Liver (tissue), 3 donors: ENCODE measurements at regions not wholly inside any gene's neighbourhood (a gene's known extent, or its start where the extent isn't known, plus 50 kb on each side); places are given as distances from the start of the nearest gene placed in this dataset.

ENCODE experiments used
- EGR1 ChIP-seq, 2 donors: IDR thresholded peaks; 2 replicates each; pipeline ENCODE4 v1.6.1; 2016 to 2018; ENCODE audit warnings: antibody characterized with exemption in 2 of 2, low read depth in 2 of 2
- HNF4A ChIP-seq, 2 donors: conservative IDR thresholded peaks; 2 replicates each; pipeline ENCODE4 v1.6.1; 2016; ENCODE audit warnings: antibody characterized with exemption in 2 of 2, mild to moderate bottlenecking in 2 of 2
- JUND ChIP-seq, 2 donors: IDR thresholded peaks; 2 replicates each; pipeline ENCODE4 v1.6.1; 2016; ENCODE audit warnings: antibody characterized with exemption in 2 of 2
- SP1 ChIP-seq: IDR thresholded peaks from 2 replicates; pipeline ENCODE4 v1.6.1; 2018; ENCODE audit warnings: antibody characterized with exemption, mild to moderate bottlenecking
- TAF1 ChIP-seq: conservative IDR thresholded peaks from 2 replicates; pipeline ENCODE4 v1.6.1; 2016; ENCODE audit warnings: antibody characterized with exemption, mild to moderate bottlenecking
- TF ChIP-seq, protein P1 (sequence below): fragments of 150-350 bp; IDR thresholded peaks from 2 replicates; pipeline ENCODE4 v1.5.1; 2017; ENCODE audit warnings: improper control_type of control experiment, low read depth, low read length; ENCODE audit not compliant: missing input control
- TF ChIP-seq, protein P2 (sequence below): IDR thresholded peaks from 2 replicates; pipeline ENCODE4 v1.6.1; 2016; ENCODE audit warnings: antibody characterized with exemption
- TF ChIP-seq, protein P3 (sequence below): IDR thresholded peaks from 2 replicates; pipeline ENCODE4 v1.6.1; 2016; ENCODE audit warnings: antibody characterized with exemption, mild to moderate bottlenecking
- TF ChIP-seq, protein P4 (sequence below): IDR thresholded peaks from 2 replicates; pipeline ENCODE4 v1.6.1; 2016; ENCODE audit warnings: antibody characterized with exemption
- TF ChIP-seq, protein P5 (sequence below): IDR thresholded peaks from 2 replicates; pipeline ENCODE4 v1.6.1; 2016; ENCODE audit warnings: antibody characterized with exemption
- donor health status: healthy.
- donor health status: healthy.

DNA sequence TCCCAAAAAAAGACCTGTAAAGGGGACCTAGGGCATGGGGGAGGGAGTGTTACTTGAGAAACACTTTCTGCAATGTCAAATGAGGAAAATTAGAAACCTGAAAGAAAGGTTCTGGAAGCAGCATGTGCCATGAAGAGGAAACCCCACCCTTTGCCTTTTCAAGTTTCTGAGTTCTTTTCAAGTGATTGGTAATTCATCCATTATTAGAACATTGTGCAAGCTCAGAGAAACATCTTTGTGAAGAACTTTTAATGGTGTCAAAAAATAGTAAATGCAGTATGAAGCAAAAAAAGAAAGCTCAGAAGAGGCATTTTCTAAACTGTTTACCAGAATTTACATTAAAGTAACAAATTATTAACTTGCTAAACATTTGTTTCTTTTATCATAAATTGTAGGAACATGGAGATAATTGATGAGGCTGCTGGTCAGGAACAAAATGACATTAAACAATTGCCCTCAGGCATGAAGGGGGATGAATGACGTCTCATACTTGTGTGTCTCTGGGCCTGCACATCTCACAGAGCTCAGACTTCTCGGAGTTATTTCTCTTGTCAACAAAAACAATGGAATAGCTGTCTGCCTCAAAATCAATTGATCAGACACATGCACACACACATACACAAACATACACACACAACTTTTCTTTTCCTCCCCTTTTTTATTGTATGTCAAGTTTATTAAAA lies 1946.0 kb upstream of the CDH6 start:
- no peak for TF ChIP-seq SP1
- TF ChIP-seq, protein P1, sequence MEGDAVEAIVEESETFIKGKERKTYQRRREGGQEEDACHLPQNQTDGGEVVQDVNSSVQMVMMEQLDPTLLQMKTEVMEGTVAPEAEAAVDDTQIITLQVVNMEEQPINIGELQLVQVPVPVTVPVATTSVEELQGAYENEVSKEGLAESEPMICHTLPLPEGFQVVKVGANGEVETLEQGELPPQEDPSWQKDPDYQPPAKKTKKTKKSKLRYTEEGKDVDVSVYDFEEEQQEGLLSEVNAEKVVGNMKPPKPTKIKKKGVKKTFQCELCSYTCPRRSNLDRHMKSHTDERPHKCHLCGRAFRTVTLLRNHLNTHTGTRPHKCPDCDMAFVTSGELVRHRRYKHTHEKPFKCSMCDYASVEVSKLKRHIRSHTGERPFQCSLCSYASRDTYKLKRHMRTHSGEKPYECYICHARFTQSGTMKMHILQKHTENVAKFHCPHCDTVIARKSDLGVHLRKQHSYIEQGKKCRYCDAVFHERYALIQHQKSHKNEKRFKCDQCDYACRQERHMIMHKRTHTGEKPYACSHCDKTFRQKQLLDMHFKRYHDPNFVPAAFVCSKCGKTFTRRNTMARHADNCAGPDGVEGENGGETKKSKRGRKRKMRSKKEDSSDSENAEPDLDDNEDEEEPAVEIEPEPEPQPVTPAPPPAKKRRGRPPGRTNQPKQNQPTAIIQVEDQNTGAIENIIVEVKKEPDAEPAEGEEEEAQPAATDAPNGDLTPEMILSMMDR, result no peak
- TF ChIP-seq, protein P2, sequence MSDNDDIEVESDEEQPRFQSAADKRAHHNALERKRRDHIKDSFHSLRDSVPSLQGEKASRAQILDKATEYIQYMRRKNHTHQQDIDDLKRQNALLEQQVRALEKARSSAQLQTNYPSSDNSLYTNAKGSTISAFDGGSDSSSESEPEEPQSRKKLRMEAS, result no peak
- TF ChIP-seq TAF1, result no peak
- TF ChIP-seq EGR1 (IDR thresholded peaks at IDR 0.05; ENCODE audit: low read depth in 2 of 2), result no peak
- TF ChIP-seq, protein P3, sequence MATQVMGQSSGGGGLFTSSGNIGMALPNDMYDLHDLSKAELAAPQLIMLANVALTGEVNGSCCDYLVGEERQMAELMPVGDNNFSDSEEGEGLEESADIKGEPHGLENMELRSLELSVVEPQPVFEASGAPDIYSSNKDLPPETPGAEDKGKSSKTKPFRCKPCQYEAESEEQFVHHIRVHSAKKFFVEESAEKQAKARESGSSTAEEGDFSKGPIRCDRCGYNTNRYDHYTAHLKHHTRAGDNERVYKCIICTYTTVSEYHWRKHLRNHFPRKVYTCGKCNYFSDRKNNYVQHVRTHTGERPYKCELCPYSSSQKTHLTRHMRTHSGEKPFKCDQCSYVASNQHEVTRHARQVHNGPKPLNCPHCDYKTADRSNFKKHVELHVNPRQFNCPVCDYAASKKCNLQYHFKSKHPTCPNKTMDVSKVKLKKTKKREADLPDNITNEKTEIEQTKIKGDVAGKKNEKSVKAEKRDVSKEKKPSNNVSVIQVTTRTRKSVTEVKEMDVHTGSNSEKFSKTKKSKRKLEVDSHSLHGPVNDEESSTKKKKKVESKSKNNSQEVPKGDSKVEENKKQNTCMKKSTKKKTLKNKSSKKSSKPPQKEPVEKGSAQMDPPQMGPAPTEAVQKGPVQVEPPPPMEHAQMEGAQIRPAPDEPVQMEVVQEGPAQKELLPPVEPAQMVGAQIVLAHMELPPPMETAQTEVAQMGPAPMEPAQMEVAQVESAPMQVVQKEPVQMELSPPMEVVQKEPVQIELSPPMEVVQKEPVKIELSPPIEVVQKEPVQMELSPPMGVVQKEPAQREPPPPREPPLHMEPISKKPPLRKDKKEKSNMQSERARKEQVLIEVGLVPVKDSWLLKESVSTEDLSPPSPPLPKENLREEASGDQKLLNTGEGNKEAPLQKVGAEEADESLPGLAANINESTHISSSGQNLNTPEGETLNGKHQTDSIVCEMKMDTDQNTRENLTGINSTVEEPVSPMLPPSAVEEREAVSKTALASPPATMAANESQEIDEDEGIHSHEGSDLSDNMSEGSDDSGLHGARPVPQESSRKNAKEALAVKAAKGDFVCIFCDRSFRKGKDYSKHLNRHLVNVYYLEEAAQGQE, result no peak
- TF ChIP-seq, protein P4, sequence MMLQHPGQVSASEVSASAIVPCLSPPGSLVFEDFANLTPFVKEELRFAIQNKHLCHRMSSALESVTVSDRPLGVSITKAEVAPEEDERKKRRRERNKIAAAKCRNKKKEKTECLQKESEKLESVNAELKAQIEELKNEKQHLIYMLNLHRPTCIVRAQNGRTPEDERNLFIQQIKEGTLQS, result no peak
- no peak for TF ChIP-seq HNF4A (conservative IDR thresholded peaks at IDR 0.05)
- TF ChIP-seq JUND (IDR thresholded peaks at IDR 0.05), result no peak
- TF ChIP-seq, protein P5, sequence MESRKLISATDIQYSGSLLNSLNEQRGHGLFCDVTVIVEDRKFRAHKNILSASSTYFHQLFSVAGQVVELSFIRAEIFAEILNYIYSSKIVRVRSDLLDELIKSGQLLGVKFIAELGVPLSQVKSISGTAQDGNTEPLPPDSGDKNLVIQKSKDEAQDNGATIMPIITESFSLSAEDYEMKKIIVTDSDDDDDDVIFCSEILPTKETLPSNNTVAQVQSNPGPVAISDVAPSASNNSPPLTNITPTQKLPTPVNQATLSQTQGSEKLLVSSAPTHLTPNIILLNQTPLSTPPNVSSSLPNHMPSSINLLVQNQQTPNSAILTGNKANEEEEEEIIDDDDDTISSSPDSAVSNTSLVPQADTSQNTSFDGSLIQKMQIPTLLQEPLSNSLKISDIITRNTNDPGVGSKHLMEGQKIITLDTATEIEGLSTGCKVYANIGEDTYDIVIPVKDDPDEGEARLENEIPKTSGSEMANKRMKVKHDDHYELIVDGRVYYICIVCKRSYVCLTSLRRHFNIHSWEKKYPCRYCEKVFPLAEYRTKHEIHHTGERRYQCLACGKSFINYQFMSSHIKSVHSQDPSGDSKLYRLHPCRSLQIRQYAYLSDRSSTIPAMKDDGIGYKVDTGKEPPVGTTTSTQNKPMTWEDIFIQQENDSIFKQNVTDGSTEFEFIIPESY, result no peak
